ENCODE measurements at regions not wholly inside any gene's neighbourhood (a gene's known extent, or its start where the extent isn't known, plus 50 kb on each side); places are given as distances from the start of the nearest gene placed in this dataset.
"Not testable (repeated sequence)": the region's sequence is repeated elsewhere in the genome, so short reads cannot be mapped to it uniquely, and the experiment has no call there.

DNA sequence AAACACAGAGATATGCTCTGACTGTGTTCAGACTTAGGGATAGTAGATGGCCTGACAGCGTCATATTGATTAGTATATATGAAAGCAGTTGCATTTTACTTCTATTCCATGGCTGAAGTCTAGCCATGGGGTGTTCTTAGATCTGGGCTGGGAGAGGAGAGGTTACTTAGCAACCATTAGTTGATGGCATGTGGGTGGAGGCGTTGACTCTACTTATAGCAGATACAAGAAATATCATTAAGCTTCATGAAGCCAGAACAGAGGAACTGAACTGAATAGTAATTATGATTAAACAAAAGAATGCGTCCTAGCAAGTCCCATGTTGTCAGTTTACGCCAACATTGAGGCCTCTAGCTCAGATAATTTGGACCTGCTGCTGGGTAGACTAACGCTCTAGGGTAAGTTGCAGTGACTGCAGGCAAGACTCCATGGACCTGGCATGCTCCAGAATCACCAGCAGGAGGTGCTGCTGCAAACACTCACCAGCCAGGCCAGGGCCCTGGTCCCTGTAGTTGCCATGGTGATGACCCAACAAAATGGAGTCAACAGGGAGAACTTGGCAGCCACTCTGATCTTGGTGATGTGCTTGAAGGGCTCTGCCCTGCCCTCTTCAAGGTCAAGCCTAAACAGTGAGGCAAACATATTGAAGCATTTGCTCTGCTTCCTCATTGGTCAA is 477.3 kb downstream of the PREX1 start:
- peak; percentile 6 for DNase-seq

DNA sequence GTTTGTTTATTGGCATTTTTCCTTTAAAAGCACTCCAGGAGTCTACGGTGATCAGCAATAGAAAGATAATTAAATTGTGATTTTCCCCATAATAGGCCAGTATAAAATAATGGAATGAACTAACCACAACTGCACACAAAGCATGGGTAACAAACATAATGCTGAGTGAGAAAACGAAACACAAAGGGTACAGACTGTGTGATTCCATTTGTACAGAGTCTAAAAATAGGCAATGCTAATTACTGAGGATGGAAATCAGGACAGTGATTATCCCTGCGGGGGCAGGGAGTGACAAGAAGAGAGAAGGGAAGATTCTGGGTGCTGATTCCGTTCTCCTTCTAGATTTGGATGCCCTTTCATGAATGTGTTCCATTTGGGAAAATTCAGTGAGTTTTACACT is 478.1 kb downstream of the PREX1 start:
- DNase-seq: no peak

DNA sequence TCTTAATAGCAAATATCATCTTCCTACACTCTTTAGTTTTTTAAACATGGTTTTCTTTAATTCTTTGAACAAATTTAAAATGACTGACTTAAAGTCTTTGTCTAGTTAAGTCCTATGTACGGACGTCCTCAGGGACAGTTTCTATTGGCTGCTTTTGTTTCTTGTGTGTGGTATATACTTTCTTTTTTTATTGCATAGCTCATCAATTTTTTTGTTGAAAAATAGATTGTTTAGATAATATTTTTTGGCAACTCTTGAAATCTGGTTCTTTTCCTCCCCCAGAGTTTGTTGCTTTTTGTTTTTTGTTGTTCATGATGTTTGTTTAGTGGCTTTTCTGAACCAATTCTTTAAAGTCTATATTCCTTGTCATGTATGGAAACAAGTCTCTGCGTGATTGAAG is 479.8 kb downstream of the PREX1 start:
- no peak for DNase-seq

DNA sequence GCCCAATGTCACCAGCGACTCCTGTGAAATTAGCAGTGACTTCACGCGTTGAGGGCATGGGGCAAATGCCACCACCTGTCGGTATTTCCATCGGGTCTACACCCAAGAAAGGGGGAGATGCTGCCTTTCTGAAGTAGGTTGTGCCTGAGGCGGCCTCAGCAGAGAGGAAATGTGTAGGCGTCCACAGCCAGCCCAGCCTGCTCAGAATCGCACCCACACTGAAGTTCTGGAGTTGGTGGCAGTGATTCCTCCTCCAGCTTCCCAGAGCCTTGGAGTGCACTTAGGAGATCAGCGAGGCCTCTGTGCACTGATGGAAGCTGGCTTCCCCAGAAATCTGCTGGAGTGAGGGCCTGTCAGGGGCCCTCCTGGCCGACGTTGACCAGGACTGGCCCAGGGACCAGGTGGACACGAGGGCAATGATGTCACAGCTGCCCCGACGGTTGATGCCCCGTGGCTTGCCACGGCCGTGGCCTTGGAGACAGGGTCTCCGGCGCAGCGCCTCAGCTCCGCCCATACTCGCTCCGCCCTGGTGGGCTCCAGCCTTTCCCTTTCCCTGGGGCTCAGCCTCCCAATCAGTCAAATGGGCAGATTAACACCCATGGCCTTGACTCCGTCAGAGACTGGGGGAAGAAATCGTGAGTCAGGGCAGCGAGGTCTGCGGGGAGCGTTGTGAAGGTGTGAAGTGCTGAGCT is 484.8 kb downstream of the PREX1 start:
- DNase-seq: no peak

DNA sequence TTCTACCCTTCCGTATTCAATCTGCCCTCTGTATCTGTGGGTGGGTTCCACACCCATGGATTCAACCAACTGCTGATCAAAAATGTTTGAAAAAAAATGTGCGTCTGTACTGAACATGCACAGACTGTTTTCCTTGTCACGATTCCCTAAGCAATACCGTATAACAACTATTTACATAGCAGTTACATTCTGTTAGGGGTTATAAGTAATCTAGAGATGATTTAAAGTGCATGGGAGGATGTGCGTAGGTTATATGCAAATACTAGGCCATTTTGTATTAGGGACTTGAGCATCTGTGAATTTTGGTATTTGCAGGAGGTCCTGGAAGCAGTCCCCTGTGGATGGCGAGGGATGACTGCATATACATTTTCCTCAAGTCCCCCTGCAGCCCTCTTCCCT is 486.9 kb downstream of the PREX1 start:
- DNase-seq: no peak

DNA sequence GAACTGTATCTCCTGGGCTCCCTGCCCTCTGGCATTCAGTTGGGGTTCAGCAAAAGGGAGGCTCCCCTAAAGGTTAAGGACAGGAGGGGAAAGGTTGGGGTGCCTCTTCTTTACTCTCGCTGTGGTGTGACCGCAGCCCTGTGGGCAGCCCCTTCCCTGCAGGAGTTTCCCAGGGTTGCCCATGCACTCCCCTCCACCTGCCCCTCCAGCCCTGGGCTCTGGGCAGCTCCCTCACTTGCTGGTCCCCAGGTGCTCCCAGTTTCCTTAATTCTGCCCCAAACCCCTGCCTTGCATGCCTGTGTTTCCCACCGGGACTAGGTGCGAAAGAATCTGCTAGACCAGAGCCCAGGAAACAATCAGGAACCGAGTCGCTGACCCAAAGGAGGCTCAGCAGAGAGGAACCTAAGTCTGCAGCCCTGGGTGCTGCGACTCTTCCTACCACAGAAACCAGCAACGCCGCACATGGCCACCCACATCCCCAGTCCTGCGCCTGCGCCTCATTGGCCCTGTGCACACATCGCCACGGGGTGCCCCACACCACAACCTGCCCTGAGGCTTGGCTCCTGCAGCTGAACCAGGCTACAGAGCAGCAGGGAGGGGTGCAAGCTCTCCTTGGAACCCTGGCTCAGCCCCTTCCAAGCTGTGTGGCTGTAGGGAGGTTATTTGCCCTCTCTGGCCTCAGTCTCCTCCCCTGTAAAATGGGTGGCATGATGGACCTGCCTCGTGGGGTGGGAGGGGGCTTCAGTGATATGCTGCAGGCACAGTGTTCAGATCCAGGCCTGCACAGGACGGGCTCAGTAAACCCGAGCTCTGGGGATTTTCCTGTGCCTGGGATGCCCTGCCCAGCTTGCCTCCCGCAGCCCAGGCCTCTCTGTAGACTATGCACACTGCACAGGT is 487.6 kb downstream of the PREX1 start:
- no peak for DNase-seq

DNA sequence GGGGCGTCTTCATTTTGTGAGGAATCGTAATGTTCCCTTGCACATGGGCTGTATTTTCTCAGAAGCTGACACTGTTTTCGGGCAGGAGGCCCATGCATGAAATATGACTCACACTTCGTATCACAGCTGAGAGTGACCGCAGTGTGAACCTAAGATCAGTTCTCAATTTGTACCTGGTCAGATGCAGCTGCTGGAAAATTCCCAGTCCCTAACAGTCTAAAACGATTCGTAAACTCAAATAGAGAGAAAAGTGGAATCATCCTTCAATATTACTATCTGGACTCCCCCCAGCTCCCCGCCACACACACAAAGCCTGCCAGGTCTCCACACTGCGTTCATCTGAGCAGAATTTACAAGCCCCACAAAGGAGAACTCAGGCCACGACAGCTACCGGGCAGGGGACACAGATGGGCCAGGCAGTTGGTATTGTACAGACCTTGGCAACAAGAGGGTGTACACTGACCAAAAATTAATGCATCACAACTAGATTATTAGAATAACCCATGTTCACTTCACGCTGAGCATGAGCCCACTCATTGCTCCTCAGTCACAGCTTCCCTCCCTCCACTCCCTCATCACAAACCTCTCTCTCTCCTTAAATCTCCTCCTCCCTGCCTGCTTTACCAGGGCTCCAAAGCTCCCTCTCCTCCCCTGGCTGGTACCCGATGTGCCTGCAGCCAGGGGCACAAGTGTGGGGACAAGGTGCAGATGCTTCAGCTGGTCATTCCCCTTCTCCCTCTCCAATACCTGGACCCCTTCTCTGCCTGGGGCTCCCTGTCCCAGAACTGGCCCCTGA is 488.4 kb downstream of the PREX1 start:
- no peak for DNase-seq

DNA sequence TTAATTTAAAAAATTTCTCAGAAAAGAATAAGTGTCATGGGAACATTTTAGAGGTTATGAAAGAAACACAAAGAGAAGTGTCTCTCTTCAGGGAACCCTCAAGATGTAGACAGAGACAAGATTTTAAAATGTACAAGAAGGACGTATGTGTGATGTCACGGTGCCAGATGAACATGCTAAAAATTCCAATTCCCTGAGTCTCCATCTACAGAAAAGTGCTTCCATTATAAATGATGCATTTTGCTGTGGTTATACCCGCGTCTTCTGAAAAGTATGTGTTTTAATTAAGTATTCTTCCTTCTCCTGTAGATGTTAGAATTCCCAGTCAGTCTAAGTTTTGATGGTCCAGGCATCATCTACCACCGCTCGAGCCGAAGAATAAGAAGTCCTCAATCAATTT is 489.1 kb downstream of the PREX1 start:
- DNase-seq: no peak

- no peak for DNase-seq
Measured at GRCh38 chr20:48336597-48336996, 491.2 kb downstream of the PREX1 start.

DNA sequence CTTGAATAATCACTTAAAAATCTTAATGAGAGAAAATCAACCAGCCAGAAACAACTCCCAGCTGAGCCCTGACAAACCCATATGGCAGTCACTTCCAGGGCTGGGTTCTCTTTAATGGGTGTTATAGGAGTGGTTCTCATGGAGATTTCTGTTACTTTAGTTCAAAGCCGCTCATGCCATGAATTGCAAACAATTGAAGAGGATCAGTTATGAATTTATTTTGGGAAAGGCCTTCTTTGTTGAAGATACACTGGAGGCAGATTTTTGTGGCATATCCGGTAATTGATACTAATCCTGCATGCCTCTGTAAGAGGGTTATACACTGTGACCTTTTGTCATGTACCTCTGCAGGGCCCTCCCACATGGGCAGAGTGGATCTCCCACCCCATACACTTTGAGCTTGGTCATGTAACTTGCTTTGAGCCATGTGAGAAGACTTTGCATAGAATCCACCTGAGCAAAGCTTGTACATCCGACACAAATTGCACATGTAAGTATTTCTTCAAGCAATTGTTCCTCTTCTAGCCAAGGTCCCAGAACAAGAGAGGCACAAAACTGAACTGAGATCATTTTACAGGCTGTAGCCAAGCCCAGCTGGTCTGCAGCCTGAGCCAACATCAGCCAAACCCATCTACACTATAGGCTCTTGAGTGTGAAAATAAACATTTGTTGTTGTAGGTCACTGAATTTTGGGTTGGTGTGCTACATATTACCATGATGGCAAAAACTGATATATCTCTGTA is 492.3 kb downstream of the PREX1 start:
- no peak for DNase-seq

DNA sequence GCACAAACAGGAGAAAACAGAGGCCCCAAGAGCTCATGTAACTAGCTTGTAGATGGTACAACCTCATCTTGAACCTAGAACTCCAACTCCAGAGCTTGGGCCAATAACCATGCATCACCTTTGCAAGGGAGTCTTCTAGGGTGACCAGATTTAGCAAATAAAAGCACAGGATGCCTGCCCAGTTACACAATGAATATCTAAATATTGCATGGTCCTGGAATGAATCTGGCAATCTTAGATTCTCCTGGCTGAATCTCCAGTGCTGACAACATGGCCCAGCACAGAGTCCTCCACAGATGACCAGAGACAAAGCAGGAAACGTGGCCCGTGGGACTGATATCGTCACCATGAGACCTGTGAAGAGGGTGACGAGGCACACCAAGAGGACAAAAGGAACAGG is 494.1 kb downstream of the PREX1 start:
- DNase-seq: no peak

GRCh38 chr20:48332555-48332954 is 495.2 kb downstream of the PREX1 start:
- DNase-seq: no peak

DNA sequence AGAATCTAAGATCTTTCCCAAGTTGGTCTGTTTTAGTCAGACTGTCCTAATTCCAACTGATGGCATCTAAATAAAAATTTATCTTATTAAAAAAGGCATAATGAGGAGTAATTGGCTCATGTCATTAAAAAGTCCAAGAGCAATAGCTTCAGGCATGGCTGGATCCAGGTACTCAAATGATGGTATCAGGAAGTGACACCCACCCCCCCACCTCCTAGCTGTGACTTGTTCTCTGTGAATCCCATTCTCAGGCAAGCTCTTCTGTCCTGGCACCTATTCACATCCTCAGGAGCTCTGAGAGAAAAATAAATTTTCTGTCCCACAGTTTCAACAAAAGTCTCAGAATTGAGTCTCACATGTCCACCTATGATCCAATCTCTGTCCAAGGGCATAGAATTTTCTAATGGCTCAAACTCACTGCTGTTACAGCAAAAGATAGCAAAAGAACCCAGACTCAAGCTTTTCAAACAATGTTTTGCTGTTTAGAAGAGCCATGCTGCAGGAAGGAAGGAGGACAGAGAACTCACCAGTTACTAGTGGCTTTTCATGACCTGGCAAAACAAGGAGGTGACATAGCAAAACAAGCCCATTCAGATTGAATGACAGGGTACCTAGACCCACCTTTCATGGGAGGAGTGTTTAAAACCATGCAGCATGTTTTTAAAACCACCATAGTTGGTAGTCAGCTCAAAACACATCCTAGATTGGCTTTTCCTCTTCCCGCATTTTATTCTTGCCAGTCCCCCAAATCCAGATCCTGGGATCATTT is 496.1 kb downstream of the PREX1 start:
- DNase-seq: no peak

DNA sequence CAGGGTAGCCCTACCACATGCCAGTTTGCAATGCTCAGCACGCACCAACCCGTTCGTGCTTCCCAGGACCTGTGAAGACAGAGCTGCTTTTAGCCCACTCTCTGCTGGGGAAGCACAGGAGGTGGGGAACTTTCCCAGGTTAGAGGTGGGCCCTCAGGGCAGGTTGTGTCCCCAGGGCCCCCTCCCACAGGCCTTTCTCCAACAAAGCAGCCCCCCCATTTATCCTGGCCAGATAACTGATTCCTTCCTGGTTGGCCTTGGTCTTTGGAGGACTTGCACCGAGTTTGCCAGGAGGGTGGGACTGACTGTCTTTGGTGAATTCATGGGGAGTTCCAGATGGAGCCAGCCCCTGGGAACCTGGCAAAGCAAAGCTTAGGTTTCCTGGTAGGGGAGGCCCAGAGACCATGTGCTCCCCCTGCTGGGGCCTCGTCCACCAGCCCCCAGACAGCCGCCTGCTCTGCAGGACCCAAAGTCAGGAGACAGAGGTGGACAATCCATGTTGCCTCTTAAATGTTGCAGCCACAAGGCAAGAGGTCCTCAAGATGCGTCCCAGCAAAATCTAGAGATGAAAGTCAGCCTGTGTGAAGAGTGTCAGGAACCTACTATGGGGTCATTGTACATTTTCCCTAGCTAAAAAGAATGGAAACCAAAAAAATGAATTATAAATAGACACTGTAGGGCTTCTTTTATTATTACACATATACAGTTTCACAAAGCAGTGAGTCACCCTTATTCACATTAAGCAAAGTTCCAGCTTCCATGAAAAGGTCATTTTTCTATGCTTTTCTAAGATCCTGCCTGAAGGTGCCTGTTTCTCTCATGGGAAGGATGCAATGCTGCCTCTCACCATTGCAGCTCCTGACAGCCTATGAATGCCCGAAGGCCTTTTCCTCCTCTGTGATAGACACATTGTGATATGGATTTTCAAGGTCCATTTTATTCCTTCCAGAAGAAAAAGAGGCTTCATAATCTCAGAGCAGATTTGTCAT is 497.8 kb downstream of the PREX1 start:
- DNase-seq: no peak

DNA sequence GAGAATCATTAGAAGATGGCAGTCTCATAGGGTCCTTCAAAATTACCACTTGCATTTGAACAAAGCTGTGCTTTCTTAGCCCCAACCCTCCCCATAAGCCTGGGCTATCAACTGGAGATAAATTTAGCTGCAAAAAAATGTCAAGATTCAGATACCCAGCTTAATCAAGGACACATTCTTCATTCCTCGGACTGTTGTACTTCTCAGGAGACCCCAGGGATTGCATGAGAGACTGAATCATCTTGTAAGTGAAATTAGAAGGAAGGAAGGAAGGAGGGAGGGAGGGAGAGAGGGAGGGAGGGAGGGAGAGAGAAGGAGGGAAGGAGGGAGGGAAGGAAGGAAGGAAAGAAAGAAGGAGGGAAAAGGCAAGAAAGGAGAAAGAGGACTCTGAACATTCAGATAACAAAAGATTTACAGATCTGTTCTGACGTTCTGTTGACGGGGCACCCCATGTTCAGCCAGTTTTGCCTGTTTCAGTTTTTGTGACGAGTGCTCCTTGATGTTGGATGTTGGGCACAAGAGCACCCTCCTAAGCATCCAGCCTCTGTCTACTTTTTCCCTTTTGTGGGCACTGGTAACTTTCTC is 498.7 kb downstream of the PREX1 start:
- no peak for DNase-seq

GRCh38 chr20:48327848-48328247 is 500.0 kb downstream of the PREX1 start:
- DNase-seq: not testable (repeated sequence)

- no peak for DNase-seq
Measured at GRCh38 chr20:48326868-48327267, 500.9 kb downstream of the PREX1 start.

GRCh38 chr20:48326434-48326691 is 501.4 kb downstream of the PREX1 start:
- DNase-seq: no peak

GRCh38 chr20:48325656-48326433 is 502.0 kb downstream of the PREX1 start:
- DNase-seq: no peak
